ENCODE measurements at regions not wholly inside any gene's neighbourhood (a gene's known extent, or its start where the extent isn't known, plus 50 kb on each side); places are given as distances from the start of the nearest gene placed in this dataset.

DNA sequence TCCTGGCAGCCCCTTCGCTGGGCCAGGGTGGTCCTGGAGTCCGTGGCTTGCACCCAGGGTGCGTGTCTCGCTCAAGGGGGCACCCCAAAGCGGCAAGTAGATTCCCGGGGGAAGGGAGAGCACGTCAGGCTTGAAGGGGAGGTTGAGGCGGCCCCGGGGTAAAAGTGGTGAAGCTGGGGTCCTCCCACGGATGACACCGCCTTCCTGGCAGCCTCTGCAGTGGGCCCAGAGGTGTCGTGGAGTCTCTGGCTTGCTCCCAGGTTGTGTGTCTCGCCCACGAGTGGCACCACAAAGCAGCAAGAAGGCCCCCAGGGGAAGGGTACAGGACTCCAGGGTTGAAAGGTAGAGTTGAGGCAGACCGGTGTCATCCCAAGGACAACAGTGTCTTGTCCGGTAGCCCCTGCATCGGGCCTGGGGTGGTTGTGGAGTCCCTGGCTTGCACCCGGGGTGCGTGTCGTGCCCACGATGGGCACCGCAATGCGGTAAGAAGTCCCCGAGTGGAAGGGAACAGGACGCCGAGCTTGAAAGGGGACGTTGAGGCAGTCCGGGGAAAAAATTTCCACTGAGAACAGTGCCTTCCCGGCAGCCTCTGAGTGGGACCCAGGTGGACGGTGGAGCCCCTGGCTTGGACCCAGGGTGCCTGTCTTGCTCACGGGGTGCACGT lies 158.0 kb upstream of the ALG10B start:
- Histone ChIP-seq H3K27me3 (ENCODE audit: control insufficient read depth in 1 of 2, insufficient read depth in 2 of 2, low read length in 2 of 2) (no peaks in the 10 kb centered on the region), H3K36me3 (ENCODE audit: control insufficient read depth in 1 of 2, insufficient read depth in 2 of 2, low read length in 2 of 2) (no peaks in the 10 kb centered on the region), H3K4me1 (ENCODE audit: control insufficient read depth in 1 of 2, insufficient read depth in 2 of 2, low read length in 2 of 2) (no peaks in the 10 kb centered on the region), H3K4me3 (ENCODE audit: low read depth in 1 of 2, low read length in 2 of 2) (no peak overlapping the region), H3K9ac (ENCODE audit: low read depth in 1 of 2, low read length in 2 of 2) (no peak overlapping the region), H3K27ac (ENCODE audit: low read depth, low read length) (no peak overlapping the region), H3K9me3 (ENCODE audit: control insufficient read depth in 1 of 2, low read length in 2 of 2) (peaks cover 4 to 6% of the 10 kb centered on the region in 2 donors)

- no peak overlapping the region for H3K4me3 ChIP-seq (ENCODE audit: low read depth in 1 of 2, low read length in 2 of 2)
Measured at GRCh38 chr12:38159092-38159551, 157.5 kb upstream of the ALG10B start.

DNA sequence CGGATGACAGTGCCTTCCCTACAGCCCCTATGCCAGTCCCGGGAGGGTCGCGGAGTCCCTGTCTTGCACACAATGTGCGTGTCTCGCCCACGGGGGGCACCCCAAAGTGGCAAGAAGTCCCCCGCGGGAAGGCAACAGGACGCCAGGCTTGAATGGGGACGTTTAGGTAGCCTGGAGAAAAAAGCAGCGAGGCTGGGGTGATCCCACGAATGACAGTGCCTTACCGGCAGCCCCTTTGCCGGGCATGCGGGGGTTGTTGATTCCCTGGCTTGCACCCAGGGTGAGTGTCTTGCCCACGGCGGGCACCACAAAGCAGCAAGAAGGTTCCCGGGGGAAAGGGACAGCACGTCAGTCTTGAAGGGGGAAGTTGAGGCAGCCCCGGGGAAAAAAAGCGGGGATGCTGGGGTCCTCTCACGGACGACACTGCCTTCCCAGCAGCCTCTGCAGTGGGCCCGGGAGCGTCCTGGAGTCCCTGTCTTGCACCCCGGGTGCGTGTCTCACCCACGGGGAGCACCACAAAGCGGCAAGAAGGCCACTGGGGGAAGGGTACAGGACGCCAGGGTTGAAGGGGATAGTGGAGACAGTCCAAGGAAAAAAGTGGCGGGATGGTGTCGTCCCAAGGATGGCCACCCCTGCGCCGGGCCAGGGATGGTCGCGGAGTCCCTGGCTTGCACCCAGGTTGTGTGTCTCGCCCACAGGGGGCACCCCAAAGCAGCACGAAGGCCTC lies 156.8 kb upstream of the ALG10B start:
- Histone ChIP-seq H3K9ac (ENCODE audit: low read depth in 1 of 2, low read length in 2 of 2) (no peak overlapping the region), H3K4me3 (ENCODE audit: low read depth in 1 of 2, low read length in 2 of 2) (no peak overlapping the region), H3K9me3 (ENCODE audit: control insufficient read depth in 1 of 2, low read length in 2 of 2) (peaks cover 4 to 6% of the 10 kb centered on the region in 2 donors), H3K27ac (ENCODE audit: low read depth, low read length) (no peak overlapping the region), H3K36me3 (ENCODE audit: control insufficient read depth in 1 of 2, insufficient read depth in 2 of 2, low read length in 2 of 2) (no peaks in the 10 kb centered on the region), H3K4me1 (ENCODE audit: control insufficient read depth in 1 of 2, insufficient read depth in 2 of 2, low read length in 2 of 2) (no peaks in the 10 kb centered on the region), H3K27me3 (ENCODE audit: control insufficient read depth in 1 of 2, insufficient read depth in 2 of 2, low read length in 2 of 2) (no peaks in the 10 kb centered on the region)

More at GRCh38 chr12:38159092-38159551, 157.5 kb upstream of the ALG10B start:
- Histone ChIP-seq H3K27ac (ENCODE audit: low read depth, low read length) (no peak overlapping the region), H3K36me3 (ENCODE audit: control insufficient read depth in 1 of 2, insufficient read depth in 2 of 2, low read length in 2 of 2) (no peaks in the 10 kb centered on the region), H3K4me1 (ENCODE audit: control insufficient read depth in 1 of 2, insufficient read depth in 2 of 2, low read length in 2 of 2) (no peaks in the 10 kb centered on the region), H3K9ac (ENCODE audit: low read depth in 1 of 2, low read length in 2 of 2) (no peak overlapping the region), H3K9me3 (ENCODE audit: control insufficient read depth in 1 of 2, low read length in 2 of 2) (peaks cover 4 to 6% of the 10 kb centered on the region in 2 donors), H3K27me3 (ENCODE audit: control insufficient read depth in 1 of 2, insufficient read depth in 2 of 2, low read length in 2 of 2) (no peaks in the 10 kb centered on the region)

- H3K27me3 ChIP-seq (ENCODE audit: control insufficient read depth in 1 of 2, insufficient read depth in 2 of 2, low read length in 2 of 2) = no peaks in the 10 kb centered on the region
- H3K4me1 ChIP-seq (ENCODE audit: control insufficient read depth in 1 of 2, insufficient read depth in 2 of 2, low read length in 2 of 2) = no peaks in the 10 kb centered on the region
- H3K27ac ChIP-seq (ENCODE audit: low read depth, low read length) = no peak overlapping the region
- no peak overlapping the region for H3K4me3 ChIP-seq (ENCODE audit: low read depth in 1 of 2, low read length in 2 of 2)
- H3K9me3 ChIP-seq (ENCODE audit: control insufficient read depth in 1 of 2, low read length in 2 of 2) = peaks cover 4 to 6% of the 10 kb centered on the region in 2 donors
- no peaks in the 10 kb centered on the region for H3K36me3 ChIP-seq (ENCODE audit: control insufficient read depth in 1 of 2, insufficient read depth in 2 of 2, low read length in 2 of 2)
- H3K9ac ChIP-seq (ENCODE audit: low read depth in 1 of 2, low read length in 2 of 2) = no peak overlapping the region
Measured at GRCh38 chr12:38160318-38161122, 156.1 kb upstream of the ALG10B start.

DNA sequence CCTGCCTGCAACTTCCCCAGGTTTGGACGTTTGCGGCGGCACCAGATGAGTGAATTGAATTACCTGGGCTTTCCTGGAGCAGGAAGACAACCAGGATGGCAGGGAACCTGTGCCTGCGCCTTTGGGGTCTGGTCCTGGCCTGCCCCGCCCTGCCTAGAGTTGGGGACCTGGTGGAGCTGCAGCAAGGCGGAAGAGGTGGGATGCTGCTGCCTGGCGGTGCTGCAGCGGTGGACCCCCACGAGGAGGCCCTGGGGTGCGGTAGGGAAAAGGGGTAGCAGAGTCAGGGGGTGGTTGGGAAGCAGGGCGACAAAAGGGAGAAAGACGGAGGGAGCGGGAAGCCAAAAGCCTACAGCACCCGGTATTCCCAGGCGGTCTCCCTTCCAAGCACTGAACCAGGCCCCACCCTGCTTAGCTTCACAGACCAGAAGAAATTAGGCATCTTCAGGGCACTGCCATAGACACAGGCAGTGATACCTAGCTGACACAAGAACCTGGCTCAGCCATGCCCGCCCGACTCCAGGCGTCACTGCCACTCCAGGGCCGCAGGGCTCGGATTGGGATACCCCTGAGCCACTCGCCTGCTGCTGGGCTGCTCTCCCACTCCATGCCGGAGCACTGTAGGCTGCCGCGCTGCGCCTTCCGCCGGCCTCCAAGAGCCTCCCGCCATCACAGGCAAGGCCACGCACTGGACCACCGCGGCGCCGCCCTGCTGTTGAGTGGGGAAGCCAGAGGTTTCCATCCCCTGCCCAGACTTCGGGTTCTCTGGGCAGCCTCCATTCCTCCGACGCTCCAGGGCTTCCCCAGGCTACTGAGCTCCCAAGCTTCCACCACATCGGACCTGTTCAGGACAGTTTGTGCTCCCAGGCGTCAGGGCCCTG lies 155.2 kb upstream of the ALG10B start:
- H3K4me1 ChIP-seq (ENCODE audit: control insufficient read depth in 1 of 2, insufficient read depth in 2 of 2, low read length in 2 of 2) = no peaks in the 10 kb centered on the region
- H3K9ac ChIP-seq (ENCODE audit: low read depth in 1 of 2, low read length in 2 of 2) = no peak overlapping the region
- no peak overlapping the region for H3K27ac ChIP-seq (ENCODE audit: low read depth, low read length)
- H3K4me3 ChIP-seq (ENCODE audit: low read depth in 1 of 2, low read length in 2 of 2) = no peak overlapping the region
- H3K36me3 ChIP-seq (ENCODE audit: control insufficient read depth in 1 of 2, insufficient read depth in 2 of 2, low read length in 2 of 2) = no peaks in the 10 kb centered on the region
- peaks cover 4 to 6% of the 10 kb centered on the region in 2 donors for H3K9me3 ChIP-seq (ENCODE audit: control insufficient read depth in 1 of 2, low read length in 2 of 2)
- no peaks in the 10 kb centered on the region for H3K27me3 ChIP-seq (ENCODE audit: control insufficient read depth in 1 of 2, insufficient read depth in 2 of 2, low read length in 2 of 2)

DNA sequence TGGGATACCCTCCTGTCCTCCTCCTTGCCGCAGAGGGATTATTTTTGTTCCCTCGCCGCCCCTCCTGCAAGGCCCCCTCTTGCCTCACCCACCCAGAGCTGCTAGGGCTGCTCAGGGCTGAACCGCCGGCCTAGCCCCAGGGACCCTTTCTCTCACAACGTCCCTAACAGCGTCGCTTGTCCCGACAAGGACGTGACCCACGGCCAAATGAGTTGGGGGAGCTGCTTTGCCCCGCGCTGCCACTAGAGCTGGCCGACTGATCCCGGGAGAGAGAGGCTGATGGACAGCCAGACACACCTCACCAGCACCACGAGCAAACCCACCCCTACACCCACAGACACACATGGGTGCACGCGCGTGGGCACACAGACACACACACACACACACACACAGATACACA lies 154.6 kb upstream of the ALG10B start:
- Histone ChIP-seq H3K4me3 (ENCODE audit: low read depth in 1 of 2, low read length in 2 of 2) (no peak overlapping the region), H3K27ac (ENCODE audit: low read depth, low read length) (no peak overlapping the region), H3K36me3 (ENCODE audit: control insufficient read depth in 1 of 2, insufficient read depth in 2 of 2, low read length in 2 of 2) (no peaks in the 10 kb centered on the region), H3K9me3 (ENCODE audit: control insufficient read depth in 1 of 2, low read length in 2 of 2) (peaks cover 4 to 6% of the 10 kb centered on the region in 2 donors), H3K4me1 (ENCODE audit: control insufficient read depth in 1 of 2, insufficient read depth in 2 of 2, low read length in 2 of 2) (no peaks in the 10 kb centered on the region), H3K27me3 (ENCODE audit: control insufficient read depth in 1 of 2, insufficient read depth in 2 of 2, low read length in 2 of 2) (no peaks in the 10 kb centered on the region), H3K9ac (ENCODE audit: low read depth in 1 of 2, low read length in 2 of 2) (no peak overlapping the region)

DNA sequence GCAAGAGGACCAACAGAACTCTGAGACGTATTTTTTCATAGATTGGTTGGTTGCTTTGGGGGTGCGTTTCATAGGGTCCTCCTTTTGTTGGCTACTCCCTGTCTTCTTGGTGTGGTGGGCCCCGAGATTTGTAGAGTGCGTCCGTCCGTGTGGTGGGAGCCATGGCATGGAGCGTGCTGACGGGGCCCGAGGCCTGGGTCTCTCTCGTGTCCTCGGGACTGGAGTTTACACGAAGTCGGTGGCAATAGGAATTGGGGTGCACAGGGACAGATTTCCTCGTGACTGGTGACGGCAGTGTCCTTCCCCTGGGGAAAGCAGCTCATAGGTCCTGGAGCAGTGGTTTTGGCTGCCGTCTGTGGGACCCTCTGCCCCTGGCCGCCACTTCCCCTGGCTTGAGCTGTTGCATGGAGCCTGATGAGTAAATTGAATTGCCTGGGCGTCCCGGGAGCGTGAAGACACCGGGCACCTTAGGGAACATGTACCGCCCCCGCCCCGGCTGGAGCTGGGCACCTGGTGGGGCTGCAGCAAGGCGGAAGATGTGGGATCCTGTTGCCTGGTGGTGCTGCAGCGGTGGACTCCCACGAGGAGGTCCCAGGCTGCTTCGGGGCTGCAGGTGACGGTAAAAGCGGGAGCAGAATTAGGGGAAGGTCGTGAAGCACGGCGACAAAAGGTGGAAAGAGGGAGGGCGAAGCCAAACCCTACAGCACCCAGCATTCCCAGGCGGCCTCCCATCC lies 153.7 kb upstream of the ALG10B start:
- no peak overlapping the region for H3K9ac ChIP-seq (ENCODE audit: low read depth in 1 of 2, low read length in 2 of 2)
- peaks cover under 1 to 4% of the 10 kb centered on the region in 2 donors for H3K9me3 ChIP-seq (ENCODE audit: control insufficient read depth in 1 of 2, low read length in 2 of 2)

GRCh38 chr12:38163442-38163801 lies 153.2 kb upstream of the ALG10B start:
- Histone ChIP-seq H3K9ac (ENCODE audit: low read depth in 1 of 2, low read length in 2 of 2) (no peak overlapping the region), H3K4me3 (ENCODE audit: low read depth in 1 of 2, low read length in 2 of 2) (no peak overlapping the region), H3K27me3 (ENCODE audit: control insufficient read depth in 1 of 2, insufficient read depth in 2 of 2, low read length in 2 of 2) (no peaks in the 10 kb centered on the region), H3K4me1 (ENCODE audit: control insufficient read depth in 1 of 2, insufficient read depth in 2 of 2, low read length in 2 of 2) (no peaks in the 10 kb centered on the region), H3K27ac (ENCODE audit: low read depth, low read length) (no peak overlapping the region), H3K9me3 (ENCODE audit: control insufficient read depth in 1 of 2, low read length in 2 of 2) (peaks cover 0 to 2% of the 10 kb centered on the region in 2 donors), H3K36me3 (ENCODE audit: control insufficient read depth in 1 of 2, insufficient read depth in 2 of 2, low read length in 2 of 2) (no peaks in the 10 kb centered on the region)

More for the DNA sequence above, 153.7 kb upstream of the ALG10B start:
- Histone ChIP-seq H3K27ac (ENCODE audit: low read depth, low read length) (no peak overlapping the region), H3K36me3 (ENCODE audit: control insufficient read depth in 1 of 2, insufficient read depth in 2 of 2, low read length in 2 of 2) (no peaks in the 10 kb centered on the region), H3K4me3 (ENCODE audit: low read depth in 1 of 2, low read length in 2 of 2) (no peak overlapping the region), H3K27me3 (ENCODE audit: control insufficient read depth in 1 of 2, insufficient read depth in 2 of 2, low read length in 2 of 2) (no peaks in the 10 kb centered on the region), H3K4me1 (ENCODE audit: control insufficient read depth in 1 of 2, insufficient read depth in 2 of 2, low read length in 2 of 2) (no peaks in the 10 kb centered on the region)

GRCh38 chr12:38166225-38166624 lies 150.3 kb upstream of the ALG10B start:
- Histone ChIP-seq H3K4me1 (ENCODE audit: control insufficient read depth in 1 of 2, insufficient read depth in 2 of 2, low read length in 2 of 2) (no peaks in the 10 kb centered on the region), H3K36me3 (ENCODE audit: control insufficient read depth in 1 of 2, insufficient read depth in 2 of 2, low read length in 2 of 2) (no peaks in the 10 kb centered on the region), H3K9ac (ENCODE audit: low read depth in 1 of 2, low read length in 2 of 2) (no peak overlapping the region), H3K27me3 (ENCODE audit: control insufficient read depth in 1 of 2, insufficient read depth in 2 of 2, low read length in 2 of 2) (no peaks in the 10 kb centered on the region), H3K27ac (ENCODE audit: low read depth, low read length) (no peak overlapping the region), H3K4me3 (ENCODE audit: low read depth in 1 of 2, low read length in 2 of 2) (no peak overlapping the region), H3K9me3 (ENCODE audit: control insufficient read depth in 1 of 2, low read length in 2 of 2) (no peaks in the 10 kb centered on the region)
